HUES6 (cell line): ENCODE measurements at regions not wholly inside any gene's neighbourhood (a gene's known extent, or its start where the extent isn't known, plus 50 kb on each side); places are given as distances from the start of the nearest gene placed in this dataset.

Experiments used
- H3K27ac ChIP-seq: 2 replicates; pipeline ENCODE4 v1.7.0; 2013; ENCODE audit warnings: low read depth, mild to moderate bottlenecking, low read length, inconsistent platforms
- H3K27me3 ChIP-seq: 2 replicates; pipeline ENCODE4 v1.6.1; 2013; ENCODE audit warnings: low read length; ENCODE audit not compliant: control insufficient read depth, insufficient read depth
- H3K36me3 ChIP-seq: 2 replicates; pipeline ENCODE4 v1.6.1; 2013; ENCODE audit warnings: low read length; ENCODE audit not compliant: control insufficient read depth, insufficient read depth
- H3K4me1 ChIP-seq: 2 replicates; pipeline ENCODE4 v1.6.1; 2013; ENCODE audit warnings: low read length; ENCODE audit not compliant: control insufficient read depth, insufficient read depth
- H3K4me3 ChIP-seq: 2 replicates; pipeline ENCODE4 v1.5.1; 2013; ENCODE audit warnings: low read depth, low read length
- H3K9ac ChIP-seq: one replicate; pipeline ENCODE4 v1.6.1; 2013; ENCODE audit warnings: mild to moderate bottlenecking, low read length
- H3K9me3 ChIP-seq: 2 replicates; pipeline ENCODE4 v1.6.1; 2013; ENCODE audit warnings: low read depth, low read length; ENCODE audit not compliant: control insufficient read depth, insufficient read depth

DNA sequence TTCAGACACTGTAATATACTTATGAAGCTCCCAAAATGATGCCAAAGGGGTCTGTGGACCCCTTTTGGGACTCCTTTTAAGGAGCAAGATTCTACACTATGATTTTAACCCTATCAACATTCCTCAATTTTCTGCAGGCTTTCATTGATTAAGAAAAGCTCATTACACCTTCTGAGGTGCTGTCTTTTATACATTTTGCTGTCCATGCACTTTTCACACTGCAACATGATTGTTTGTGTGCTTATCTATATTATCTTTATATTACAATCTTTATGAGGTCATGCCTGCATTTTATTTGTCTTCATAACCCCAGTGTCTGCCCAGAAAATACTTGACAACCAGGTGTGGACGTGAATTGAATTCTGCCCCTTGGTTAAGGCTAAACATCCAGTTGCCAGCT lies 482.6 kb upstream of the ZFHX3 start:
- Histone ChIP-seq H3K4me3 (no peak overlapping the region), H3K36me3 (no peaks in the 10 kb centered on the region), H3K27ac (no peak overlapping the region), H3K9ac (no peak overlapping the region), H3K9me3 (no peaks in the 10 kb centered on the region), H3K4me1 (no peaks in the 10 kb centered on the region), H3K27me3 (no peaks in the 10 kb centered on the region)

- no peaks in the 10 kb centered on the region for H3K4me1 ChIP-seq
- H3K27me3 ChIP-seq: no peaks in the 10 kb centered on the region
- H3K9ac ChIP-seq: no peak overlapping the region
- H3K27ac ChIP-seq: no peak overlapping the region
- no peaks in the 10 kb centered on the region for H3K9me3 ChIP-seq
- H3K4me3 ChIP-seq: no peak overlapping the region
- H3K36me3 ChIP-seq: no peaks in the 10 kb centered on the region
These were observed 481.5 kb upstream of the ZFHX3 start for GRCh38 chr16:73529303-73530012.

- H3K4me1 ChIP-seq: no peaks in the 10 kb centered on the region
- H3K27ac ChIP-seq: no peak overlapping the region
- H3K36me3 ChIP-seq: no peaks in the 10 kb centered on the region
- H3K27me3 ChIP-seq: no peaks in the 10 kb centered on the region
- no peaks in the 10 kb centered on the region for H3K9me3 ChIP-seq
- H3K4me3 ChIP-seq: no peak overlapping the region
- H3K9ac ChIP-seq: no peak overlapping the region
These were observed 479.3 kb upstream of the ZFHX3 start for GRCh38 chr16:73527187-73527586.

DNA sequence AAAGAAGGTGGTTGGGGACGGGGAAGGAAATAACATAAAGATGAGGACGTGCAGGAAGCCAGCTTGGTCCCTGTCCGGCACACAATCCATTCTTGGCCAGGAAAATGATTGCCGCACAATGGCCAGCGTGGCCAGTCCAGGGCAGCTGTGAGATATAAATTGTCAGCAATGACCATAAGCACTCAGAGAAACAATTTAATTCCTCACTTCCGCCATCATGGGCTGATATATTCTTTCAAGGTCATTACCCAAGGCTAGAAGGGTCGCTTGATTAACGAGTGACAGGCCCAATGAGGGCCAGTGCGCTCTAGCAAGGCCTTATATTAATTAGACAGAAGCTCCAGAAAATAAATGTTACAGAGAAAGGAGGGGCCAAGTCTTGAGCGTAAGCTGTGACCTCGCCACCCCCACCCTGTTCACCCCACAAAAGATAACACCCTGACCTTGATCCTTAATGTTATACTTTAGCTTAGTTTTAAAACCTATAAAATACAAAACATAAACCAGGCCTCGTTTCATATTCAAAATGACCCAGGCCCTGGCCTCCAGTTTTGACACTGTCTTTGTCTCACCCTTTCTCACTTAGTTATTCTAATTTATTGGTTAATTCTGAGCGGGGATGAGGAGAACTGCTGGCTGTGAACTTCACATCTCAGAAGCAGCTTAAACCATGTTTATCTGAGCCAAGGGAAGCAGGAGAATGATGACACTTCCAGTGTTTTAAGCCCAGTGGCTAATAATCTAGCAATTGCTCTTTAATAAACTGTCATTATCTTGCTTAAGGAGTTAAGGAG lies 478.3 kb upstream of the ZFHX3 start:
- Histone ChIP-seq H3K4me1 (no peaks in the 10 kb centered on the region), H3K36me3 (no peaks in the 10 kb centered on the region), H3K4me3 (no peak overlapping the region), H3K9ac (no peak overlapping the region), H3K9me3 (no peaks in the 10 kb centered on the region), H3K27ac (no peak overlapping the region), H3K27me3 (no peaks in the 10 kb centered on the region)

DNA sequence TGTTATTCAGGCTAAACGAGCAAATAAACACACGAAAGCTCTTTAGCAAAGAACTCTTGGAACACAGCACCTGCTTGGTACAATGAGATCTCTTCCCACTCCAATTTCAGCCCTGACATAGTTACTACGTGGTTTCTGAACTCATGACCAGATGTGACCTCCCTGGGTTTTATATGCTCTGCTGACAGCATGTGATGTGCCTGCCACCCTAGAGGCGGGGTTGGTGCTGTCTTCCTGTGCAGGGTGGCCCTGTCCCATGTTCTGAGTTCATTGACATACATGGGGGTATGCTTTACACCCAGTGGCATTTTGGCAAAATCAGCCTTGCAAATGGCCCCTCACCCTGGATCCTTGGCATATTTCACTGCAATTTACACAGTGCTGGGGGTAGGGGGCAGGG lies 475.3 kb upstream of the ZFHX3 start:
- Histone ChIP-seq H3K4me3 (no peak overlapping the region), H3K36me3 (no peaks in the 10 kb centered on the region), H3K4me1 (no peaks in the 10 kb centered on the region), H3K9me3 (no peaks in the 10 kb centered on the region), H3K27ac (no peak overlapping the region), H3K27me3 (no peaks in the 10 kb centered on the region), H3K9ac (no peak overlapping the region)

- no peaks in the 10 kb centered on the region for H3K4me1 ChIP-seq
- no peaks in the 10 kb centered on the region for H3K9me3 ChIP-seq
- H3K27me3 ChIP-seq: no peaks in the 10 kb centered on the region
- H3K9ac ChIP-seq: no peak overlapping the region
- H3K27ac ChIP-seq: no peak overlapping the region
- H3K36me3 ChIP-seq: no peaks in the 10 kb centered on the region
- H3K4me3 ChIP-seq: no peak overlapping the region
These were observed 473.6 kb upstream of the ZFHX3 start for GRCh38 chr16:73521499-73521898.

GRCh38 chr16:73515616-73516015 lies 467.7 kb upstream of the ZFHX3 start:
- H3K27me3 ChIP-seq: no peaks in the 10 kb centered on the region; the same call in 1 of the 2 replicates
- H3K9ac ChIP-seq: no peak overlapping the region
- H3K4me1 ChIP-seq: no peaks in the 10 kb centered on the region
- no peaks in the 10 kb centered on the region for H3K9me3 ChIP-seq
- H3K27ac ChIP-seq: no peak overlapping the region
- H3K36me3 ChIP-seq: no peaks in the 10 kb centered on the region
- H3K4me3 ChIP-seq: no peak overlapping the region

- Histone ChIP-seq H3K4me1 (0 out of 2 replicates have a peak, but pooled peaks cover 3% of the 10 kb centered on the region), H3K36me3 (no peaks in the 10 kb centered on the region), H3K27ac (no peak overlapping the region)
These were observed 462.9 kb upstream of the ZFHX3 start for GRCh38 chr16:73510852-73511251.

GRCh38 chr16:73506568-73507056 lies 458.7 kb upstream of the ZFHX3 start:
- Histone ChIP-seq H3K4me1 (0 out of 2 replicates have a peak, but pooled peaks cover 3% of the 10 kb centered on the region), H3K9ac (no peak overlapping the region), H3K27ac (no peak overlapping the region), H3K4me3 (no peak overlapping the region), H3K9me3 (no peaks in the 10 kb centered on the region), H3K36me3 (no peaks in the 10 kb centered on the region), H3K27me3 (peaks cover 3% of the 10 kb centered on the region; the same call in 1 of the 2 replicates)

More at GRCh38 chr16:73510852-73511251, 462.9 kb upstream of the ZFHX3 start:
- H3K9ac ChIP-seq: no peak overlapping the region
- H3K4me3 ChIP-seq: no peak overlapping the region
- H3K27me3 ChIP-seq: peaks cover 2% of the 10 kb centered on the region
- H3K9me3 ChIP-seq: no peaks in the 10 kb centered on the region

- Histone ChIP-seq H3K36me3 (no peaks in the 10 kb centered on the region), H3K27me3 (peaks cover 3% of the 10 kb centered on the region; the same call in 1 of the 2 replicates), H3K27ac (no peak overlapping the region)
These were observed 457.6 kb upstream of the ZFHX3 start for GRCh38 chr16:73505577-73505976.

More at GRCh38 chr16:73505577-73505976, 457.6 kb upstream of the ZFHX3 start:
- H3K4me3 ChIP-seq: no peak overlapping the region
- no peaks in the 10 kb centered on the region for H3K9me3 ChIP-seq
- H3K4me1 ChIP-seq: 0 out of 2 replicates have a peak, but pooled peaks cover 3% of the 10 kb centered on the region
- H3K9ac ChIP-seq: no peak overlapping the region
